ENCODE measurements at regions not wholly inside any gene's neighbourhood (a gene's known extent, or its start where the extent isn't known, plus 50 kb on each side); places are given as distances from the start of the nearest gene placed in this dataset.

DNA sequence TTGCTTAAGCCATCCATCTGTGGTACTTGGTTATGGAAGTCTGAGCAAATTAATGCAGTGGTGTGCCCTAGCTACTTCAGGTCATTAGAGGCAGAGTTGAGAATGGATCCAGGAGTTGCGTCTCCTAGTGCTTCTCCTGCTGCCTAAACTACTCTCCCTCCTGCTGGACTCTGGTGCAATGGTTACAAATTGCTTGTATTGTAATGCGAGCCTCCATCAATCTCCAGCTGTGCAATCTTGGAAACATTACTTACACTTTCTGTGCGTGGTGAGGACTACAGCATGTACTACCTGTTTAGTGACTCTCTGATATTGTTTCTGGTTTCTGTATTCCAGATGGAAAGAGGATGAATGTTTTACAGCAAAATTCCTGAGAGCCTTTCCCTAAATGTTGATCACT, 119.0 kb upstream of the CYRIA start:
- Mint-ChIP-seq H3K9me3 (no peaks in the 10 kb centered on the region), H3K27ac (no peak overlapping the region), H3K27me3 (no peaks in the 10 kb centered on the region), H3K36me3 (ENCODE audit: low read depth) (no peaks in the 10 kb centered on the region), H3K4me3 (no peak overlapping the region), H3K4me1 (no peaks in the 10 kb centered on the region)
- DNase-seq (no peak), ATAC-seq (no peak)

- ATAC-seq: no peak
- Mint-ChIP-seq H3K4me3 (no peak overlapping the region), H3K9me3 (no peaks in the 10 kb centered on the region)
These were observed 111.7 kb upstream of the CYRIA start for GRCh38 chr2:16777123-16777870.

GRCh38 chr2:16775899-16776231, 110.2 kb upstream of the CYRIA start:
- H3K27me3 Mint-ChIP-seq: peaks cover 5% of the 10 kb centered on the region
- DNase-seq (no peak), ATAC-seq (no peak)
- no peaks in the 10 kb centered on the region for H3K36me3 Mint-ChIP-seq (ENCODE audit: low read depth)
- no peaks in the 10 kb centered on the region for H3K4me1 Mint-ChIP-seq
- H3K9me3 Mint-ChIP-seq: no peaks in the 10 kb centered on the region
- no peak overlapping the region for H3K4me3 Mint-ChIP-seq
- no peak overlapping the region for H3K27ac Mint-ChIP-seq

More at GRCh38 chr2:16777123-16777870, 111.7 kb upstream of the CYRIA start:
- Mint-ChIP-seq H3K4me1 (no peaks in the 10 kb centered on the region), H3K27me3 (peaks cover 5% of the 10 kb centered on the region), H3K36me3 (ENCODE audit: low read depth) (no peaks in the 10 kb centered on the region), H3K27ac (no peak overlapping the region)
- DNase-seq: no peak

GRCh38 chr2:16774980-16775898, 109.6 kb upstream of the CYRIA start:
- Mint-ChIP-seq H3K4me3 (no peak overlapping the region), H3K9me3 (no peaks in the 10 kb centered on the region), H3K27ac (no peak overlapping the region), H3K4me1 (no peaks in the 10 kb centered on the region), H3K36me3 (ENCODE audit: low read depth) (no peaks in the 10 kb centered on the region), H3K27me3 (peaks cover 6% of the 10 kb centered on the region)
- DNase-seq: no peak
- no peak for ATAC-seq

DNA sequence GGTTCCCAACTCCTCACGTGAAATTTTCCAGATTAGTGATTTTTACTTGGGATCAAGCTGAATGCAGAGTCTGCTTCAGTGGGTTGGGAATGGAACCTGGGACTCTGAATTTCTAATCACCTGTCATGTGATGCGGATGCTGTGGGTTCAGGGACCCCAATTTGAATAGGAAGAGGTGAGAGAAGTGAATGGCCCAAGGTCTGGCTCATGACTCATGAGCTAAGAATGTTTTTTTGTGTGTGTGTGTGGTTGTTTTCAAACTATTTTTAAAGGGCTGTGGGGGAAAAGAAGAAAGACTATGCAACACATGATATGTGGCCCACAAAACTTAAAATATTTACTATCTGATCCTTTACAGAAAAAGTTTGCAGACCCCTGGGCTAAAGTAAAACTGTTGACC, 108.5 kb upstream of the CYRIA start:
- ATAC-seq (no peak), DNase-seq (no peak)
- Mint-ChIP-seq H3K27ac (no peak overlapping the region), H3K4me1 (no peaks in the 10 kb centered on the region), H3K27me3 (peaks cover 6% of the 10 kb centered on the region), H3K9me3 (no peaks in the 10 kb centered on the region), H3K36me3 (ENCODE audit: low read depth) (no peaks in the 10 kb centered on the region), H3K4me3 (no peak overlapping the region)

DNA sequence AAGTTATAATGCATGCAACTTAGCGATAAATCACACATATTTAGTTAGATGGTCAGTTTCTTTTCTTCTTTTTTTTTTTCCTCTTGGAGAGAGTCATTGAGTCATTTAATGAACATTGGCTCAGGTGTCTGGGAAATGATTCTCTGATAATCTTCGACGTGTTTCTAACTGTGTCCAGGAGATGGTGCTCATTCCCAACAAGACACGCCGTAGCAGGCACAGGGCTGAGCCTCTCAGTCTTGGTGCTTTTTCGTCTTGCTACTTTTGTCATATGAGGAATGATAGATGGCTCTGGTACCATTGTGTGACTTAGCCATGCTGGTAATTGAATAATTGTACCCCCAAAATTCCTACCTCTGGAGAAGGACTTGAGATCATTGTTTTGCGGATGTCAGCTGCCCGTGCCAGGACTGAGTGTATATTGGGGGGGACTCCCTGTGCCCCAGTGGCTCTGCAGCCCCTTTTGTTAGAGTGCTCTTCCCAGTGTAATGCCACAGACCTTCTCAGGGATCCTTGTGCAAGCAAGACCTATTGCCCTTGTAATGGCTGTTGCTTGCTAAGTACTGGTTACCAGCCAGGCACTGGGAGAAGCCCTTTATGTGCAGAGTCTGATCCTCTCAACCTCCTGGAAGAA, 107.6 kb upstream of the CYRIA start:
- Mint-ChIP-seq H3K27ac (no peak overlapping the region), H3K4me1 (no peaks in the 10 kb centered on the region), H3K9me3 (no peaks in the 10 kb centered on the region), H3K4me3 (no peak overlapping the region), H3K27me3 (peaks cover 4% of the 10 kb centered on the region), H3K36me3 (ENCODE audit: low read depth) (no peaks in the 10 kb centered on the region)
- peak; percentile 4 for DNase-seq
- peak; percentile 61 for ATAC-seq

DNA sequence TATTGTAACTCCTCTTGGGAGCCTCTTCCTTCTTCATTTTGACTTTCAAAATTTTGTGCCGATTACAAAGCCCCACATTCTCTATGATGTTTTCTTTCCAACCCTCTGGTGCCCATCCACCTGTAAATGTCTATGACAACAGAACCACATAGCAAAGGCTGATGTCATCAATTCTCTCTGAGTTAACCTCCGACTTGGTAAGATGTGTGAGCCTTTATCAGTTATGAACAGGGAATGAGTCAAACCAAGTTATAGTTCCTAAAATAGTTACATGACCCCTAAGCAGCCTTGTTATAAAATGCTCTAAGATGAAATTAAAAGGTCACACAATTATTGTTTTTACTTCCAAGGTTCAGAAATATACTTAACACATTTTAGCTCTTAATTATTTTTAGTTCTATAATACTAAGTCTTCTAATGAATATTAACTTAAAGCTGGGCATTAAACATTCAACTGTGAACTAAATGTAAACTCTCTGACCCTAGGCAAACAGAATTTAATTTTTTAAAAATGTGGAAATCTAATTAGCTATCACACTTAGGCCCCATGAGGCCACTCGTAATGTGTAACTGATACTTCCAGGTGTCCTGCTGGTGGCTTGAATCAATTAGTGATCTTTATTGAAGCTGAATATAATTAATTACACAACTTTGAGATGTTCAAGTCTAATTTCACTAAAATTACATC, 102.3 kb upstream of the CYRIA start:
- H3K36me3 Mint-ChIP-seq (ENCODE audit: low read depth): no peaks in the 10 kb centered on the region
- no peaks in the 10 kb centered on the region for H3K4me1 Mint-ChIP-seq
- no peak overlapping the region for H3K4me3 Mint-ChIP-seq
- ATAC-seq (no peak), DNase-seq (no peak)
- peaks cover 3% of the 10 kb centered on the region for H3K9me3 Mint-ChIP-seq
- no peak overlapping the region for H3K27ac Mint-ChIP-seq
- peaks cover 2% of the 10 kb centered on the region for H3K27me3 Mint-ChIP-seq

DNA sequence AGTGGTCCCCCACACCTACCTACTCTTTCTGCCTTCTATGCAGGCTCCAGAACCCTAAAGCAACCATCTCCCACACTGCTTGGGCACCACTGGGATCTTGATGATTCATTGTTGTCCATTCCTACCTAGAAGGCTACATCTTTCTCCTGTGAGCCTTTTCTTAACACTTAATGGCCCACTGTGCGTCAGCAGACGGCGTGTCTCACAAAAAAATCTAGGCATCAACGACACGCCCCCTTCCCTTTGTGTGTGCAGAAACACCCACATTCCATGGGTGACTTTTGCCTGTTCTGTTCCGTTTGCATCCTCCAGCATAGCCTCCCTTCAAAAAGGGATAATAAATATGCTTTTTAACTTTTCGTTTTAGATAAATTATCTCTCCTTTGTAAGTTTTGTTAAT, 99.7 kb upstream of the CYRIA start:
- ATAC-seq (no peak), DNase-seq (no peak)
- H3K4me3 Mint-ChIP-seq: no peak overlapping the region
- peaks cover 3% of the 10 kb centered on the region for H3K9me3 Mint-ChIP-seq
- H3K36me3 Mint-ChIP-seq (ENCODE audit: low read depth): no peaks in the 10 kb centered on the region
- no peaks in the 10 kb centered on the region for H3K4me1 Mint-ChIP-seq
- H3K27me3 Mint-ChIP-seq: peaks cover 2% of the 10 kb centered on the region
- no peak overlapping the region for H3K27ac Mint-ChIP-seq

DNA sequence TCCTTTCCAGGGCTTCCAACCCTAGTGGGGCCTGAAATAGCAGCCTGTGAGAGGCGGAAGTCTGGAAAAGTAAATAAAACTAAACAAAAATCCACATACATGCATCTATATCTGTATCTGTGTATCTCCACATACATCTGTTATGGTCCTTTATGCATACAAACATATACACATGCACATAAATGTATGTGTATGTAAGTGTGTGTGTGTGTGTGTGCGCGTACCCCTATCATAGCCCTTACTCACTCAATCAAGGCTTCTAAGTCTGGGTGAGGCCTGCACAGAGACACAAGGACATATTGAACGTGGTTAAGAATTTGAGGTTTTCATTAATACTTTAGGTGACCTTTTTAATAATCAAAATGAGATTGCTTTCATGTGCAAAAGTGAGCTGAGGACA, 98.9 kb upstream of the CYRIA start:
- Mint-ChIP-seq H3K9me3 (peaks cover 3% of the 10 kb centered on the region), H3K36me3 (ENCODE audit: low read depth) (no peaks in the 10 kb centered on the region), H3K27me3 (peaks cover 2% of the 10 kb centered on the region), H3K4me1 (no peaks in the 10 kb centered on the region), H3K4me3 (no peak overlapping the region), H3K27ac (no peak overlapping the region)
- DNase-seq (no peak), ATAC-seq (no peak)

GRCh38 chr2:16763493-16763899, 97.9 kb upstream of the CYRIA start:
- H3K36me3 Mint-ChIP-seq (ENCODE audit: low read depth): no peaks in the 10 kb centered on the region

GRCh38 chr2:16763056-16763455, 97.4 kb upstream of the CYRIA start:
- H3K27me3 Mint-ChIP-seq: peaks cover 2% of the 10 kb centered on the region
- ATAC-seq (no peak), DNase-seq (no peak)
- no peak overlapping the region for H3K4me3 Mint-ChIP-seq
- peaks cover 3% of the 10 kb centered on the region for H3K9me3 Mint-ChIP-seq
- no peaks in the 10 kb centered on the region for H3K4me1 Mint-ChIP-seq
- no peak overlapping the region for H3K27ac Mint-ChIP-seq
- no peaks in the 10 kb centered on the region for H3K36me3 Mint-ChIP-seq (ENCODE audit: low read depth)

More at GRCh38 chr2:16763493-16763899, 97.9 kb upstream of the CYRIA start:
- Mint-ChIP-seq H3K9me3 (peaks cover 3% of the 10 kb centered on the region), H3K27ac (no peak overlapping the region), H3K27me3 (peaks cover 2% of the 10 kb centered on the region), H3K4me1 (no peaks in the 10 kb centered on the region), H3K4me3 (no peak overlapping the region)
- ATAC-seq: no peak
- no peak for DNase-seq

DNA sequence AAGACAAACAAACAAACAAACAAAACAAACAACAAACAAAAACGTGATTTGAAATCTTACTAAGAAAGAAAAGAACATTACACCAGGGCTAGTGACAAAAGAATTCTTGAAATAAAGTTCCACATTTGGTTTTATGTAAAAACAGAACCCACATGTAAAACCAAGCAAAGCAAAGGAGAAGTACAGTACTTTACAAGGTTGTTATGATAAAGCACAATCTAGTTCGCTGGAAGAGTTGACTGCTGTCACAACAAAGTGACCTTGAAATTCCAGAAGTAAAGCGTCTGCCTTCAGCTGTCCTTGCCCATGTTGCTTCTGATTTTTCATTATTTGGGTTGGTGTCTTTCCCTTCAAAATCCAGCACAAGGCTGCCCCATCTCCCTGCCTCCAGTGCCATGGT, 94.8 kb upstream of the CYRIA start:
- no peak overlapping the region for H3K4me3 Mint-ChIP-seq
- no peak overlapping the region for H3K27ac Mint-ChIP-seq
- no peak for ATAC-seq
- H3K9me3 Mint-ChIP-seq: no peaks in the 10 kb centered on the region
- H3K27me3 Mint-ChIP-seq: peaks cover 4% of the 10 kb centered on the region
- H3K36me3 Mint-ChIP-seq (ENCODE audit: low read depth): no peaks in the 10 kb centered on the region
- no peaks in the 10 kb centered on the region for H3K4me1 Mint-ChIP-seq
- DNase-seq: no peak

DNA sequence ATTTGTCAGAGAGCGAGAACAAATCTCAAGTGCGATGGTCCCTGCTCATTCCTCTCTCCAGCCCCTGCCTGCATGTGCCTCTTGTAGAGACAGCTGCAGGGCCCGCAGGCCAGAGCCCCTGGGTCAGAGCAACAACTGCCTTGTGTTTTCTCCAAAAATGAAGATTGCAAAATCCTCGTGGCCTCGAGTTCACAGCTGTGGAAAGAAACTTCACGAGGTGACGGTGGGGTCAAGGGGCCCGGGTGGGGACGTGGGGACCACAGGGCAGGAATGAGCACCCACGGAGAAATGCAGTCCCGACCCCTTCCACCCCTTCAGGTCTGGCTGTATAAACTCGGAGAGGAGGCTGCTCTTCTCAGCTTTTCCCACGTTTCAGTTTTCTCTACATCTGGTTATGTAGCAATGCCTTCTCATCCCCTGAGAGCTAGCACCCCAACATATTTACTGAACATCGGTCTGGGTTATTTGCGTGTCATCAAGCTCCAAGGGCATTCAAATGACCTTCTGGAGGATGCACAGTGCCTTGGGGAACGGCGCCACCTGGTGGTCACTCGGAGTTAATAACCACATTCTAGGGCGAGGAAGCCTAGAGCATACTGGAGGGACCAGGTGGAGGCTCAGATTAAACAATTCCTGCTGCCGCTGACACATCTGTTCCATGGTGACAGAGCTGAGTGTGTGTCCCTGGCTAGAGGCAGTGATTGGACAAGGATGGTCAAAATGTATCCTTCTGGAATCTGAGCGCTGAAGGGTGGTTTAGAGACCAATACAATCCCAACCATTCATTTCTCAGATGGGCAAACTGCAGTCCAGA, 91.4 kb upstream of the CYRIA start:
- no peaks in the 10 kb centered on the region for H3K4me1 Mint-ChIP-seq
- DNase-seq (peak; percentile 71), ATAC-seq (peak; percentile 78)
- H3K9me3 Mint-ChIP-seq: no peaks in the 10 kb centered on the region
- no peaks in the 10 kb centered on the region for H3K36me3 Mint-ChIP-seq (ENCODE audit: low read depth)
- peaks cover 4% of the 10 kb centered on the region for H3K27me3 Mint-ChIP-seq
- no peak overlapping the region for H3K4me3 Mint-ChIP-seq
- H3K27ac Mint-ChIP-seq: no peak overlapping the region

DNA sequence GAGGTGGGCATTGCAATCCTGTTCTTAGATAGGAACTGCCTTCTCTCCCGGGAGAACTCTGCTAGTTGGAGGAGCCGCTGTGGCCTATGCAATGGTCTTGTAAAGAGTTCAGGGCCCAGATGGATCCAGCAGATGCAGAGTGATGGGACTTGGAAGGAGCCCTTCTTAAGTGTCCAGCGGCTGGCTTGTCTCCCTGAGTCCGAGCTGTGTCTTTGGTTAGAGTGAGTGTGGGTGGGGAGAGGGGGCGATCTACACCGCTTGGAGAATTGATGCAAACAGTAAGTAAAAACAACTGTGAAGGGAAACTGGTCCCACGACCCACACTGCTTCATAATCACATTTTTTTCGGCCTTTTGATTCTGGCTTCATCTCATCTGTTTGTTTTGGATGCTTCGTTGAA, 89.8 kb upstream of the CYRIA start:
- H3K27me3 Mint-ChIP-seq: peaks cover 2% of the 10 kb centered on the region
- no peak for DNase-seq
- ATAC-seq: no peak
- H3K4me1 Mint-ChIP-seq: no peaks in the 10 kb centered on the region
- H3K27ac Mint-ChIP-seq: no peak overlapping the region
- H3K36me3 Mint-ChIP-seq (ENCODE audit: low read depth): no peaks in the 10 kb centered on the region
- H3K9me3 Mint-ChIP-seq: no peaks in the 10 kb centered on the region
- H3K4me3 Mint-ChIP-seq: no peak overlapping the region

All from activated naive CD8-positive, alpha-beta T cell treated with anti-CD3 and anti-CD28 coated beads, Interleukin-2, amount 50 U/mL, for 24 hours (primary cell).